Erythroblast (primary cell): ENCODE measurements at regions not wholly inside any gene's neighbourhood (a gene's known extent, or its start where the extent isn't known, plus 50 kb on each side); places are given as distances from the start of the nearest gene placed in this dataset.

Experiments used
- GATA1 ChIP-seq: IDR thresholded peaks from 2 replicates; pipeline ENCODE4 v1.6.1; 2011; ENCODE audit warnings: low read depth, mild to moderate bottlenecking, control low read depth, low read length, moderate library complexity
- POLR2A ChIP-seq: IDR thresholded peaks from 2 replicates; pipeline ENCODE4 v1.6.1; 2011; ENCODE audit warnings: mild to moderate bottlenecking, low read length

- no peak for TF ChIP-seq POLR2A
- TF ChIP-seq GATA1 = no peak
These were observed 292.9 kb upstream of the ZFP64 start for GRCh38 chr20:52484438-52484837.
